Stomach (tissue), 8 donors: ENCODE measurements at regions not wholly inside any gene's neighbourhood (a gene's known extent, or its start where the extent isn't known, plus 50 kb on each side); places are given as distances from the start of the nearest gene placed in this dataset.
A peak's percentile ranks its signal among the peaks of the same experiment; 100 is the strongest.

Experiments
- DNase-seq, 2 donors: peaks; one replicate each; pipeline versions ENCODE4 v3.0.0 to v3.0.0-alpha.2; 2013 to 2019
- H3K27ac ChIP-seq, 5 donors: fragments of 200-600 bp in 4 of 5; sonication (generic) in 4 of 5; one replicate each; pipeline ENCODE4 v1.5.1; 2013 to 2019; ENCODE audit warnings: mild to moderate bottlenecking in 1 of 5, moderate library complexity in 1 of 5
- H3K27me3 ChIP-seq, 3 donors: fragments of 200-600 bp; sonication (generic); one replicate each; pipeline ENCODE4 v1.5.1; 2017 to 2019; ENCODE audit warnings: mixed run types in 1 of 3
- H3K36me3 ChIP-seq, 4 donors: fragments of 200-600 bp; sonication (generic); 1 replicate in 3 of 4; 2 replicates in 1 of 4; pipeline ENCODE4 v1.5.1; 2016 to 2019
- H3K4me1 ChIP-seq, 4 donors: fragments of 200-600 bp; sonication (generic); one replicate each; pipeline ENCODE4 v1.5.1; 2016 to 2019
- H3K4me3 ChIP-seq, 4 donors: fragments of 200-600 bp; sonication (generic) in 3 of 4; one replicate each; pipeline ENCODE4 v1.5.1; 2016 to 2019; ENCODE audit warnings: mild to moderate bottlenecking in 1 of 4
- H3K9me3 ChIP-seq, 4 donors: fragments of 200-600 bp; sonication (generic); one replicate each; pipeline ENCODE4 v1.5.1; 2016 to 2019
- CTCF ChIP-seq, 7 experiments: fragments of 450-650 bp in 4 of 7; fragments of 200-600 bp in 3 of 7; sonication (generic) in 3 of 7; IDR thresholded peaks; one replicate each; pipeline ENCODE4 v1.5.1; 2016 to 2019; ENCODE audit warnings: antibody characterized with exemption in 7 of 7, control low read depth in 2 of 7, mild to moderate bottlenecking in 1 of 7
- EP300 ChIP-seq: sonication (generic); formaldehyde crosslinking; IDR thresholded peaks from one replicate; pipeline ENCODE4 v1.6.1; 2017; ENCODE audit warnings: antibody characterized with exemption
- POLR2A ChIP-seq, 4 donors: fragments of 450-650 bp; IDR thresholded peaks; one replicate each; pipeline ENCODE4 v1.6.1; 2016; ENCODE audit warnings: antibody characterized with exemption in 4 of 4, control low read depth in 2 of 4, mild to moderate bottlenecking in 1 of 4, moderate library complexity in 1 of 4
- POLR2AphosphoS5 ChIP-seq, 3 donors: sonication (generic); formaldehyde crosslinking; IDR thresholded peaks; one replicate each; pipeline ENCODE4 v1.6.1; 2016; ENCODE audit warnings: antibody characterized with exemption in 3 of 3
- WGBS, 5 donors: extraction: QIAGEN DNeasy Blood & Tissue Kit in 3 of 5; methylation state at CpG; one replicate each; pipeline versions ENCODE4 v1.1.5 to v1.1.7; 2013 to 2018; 5-methylcytosine and 5-hydroxymethylcytosine counted together
- intact Hi-C: fragments of 100-400 bp; cut with DNase I; formaldehyde crosslinking; loops from one replicate; pipeline ENCODE4 v1.15.1; 2023; ENCODE audit warnings: low total_unique reads
- donor health status: healthy with polysubstance abuse.
- donor health status: Bipolar disorder and iron deficiency.
- donor health status: healthy.

- H3K27ac ChIP-seq, result no peak overlapping the region
These were observed 58.8 kb upstream of the LANCL2 start for GRCh38 chr7:55306331-55306730.

GRCh38 chr7:55307123-55307916 is 57.8 kb upstream of the LANCL2 start:
- Histone ChIP-seq H3K36me3 (no peaks in the 10 kb centered on the region), H3K9me3 (no peaks in the 10 kb centered on the region), H3K4me3 (no peak overlapping the region), H3K27me3 (peaks cover 0 to 2% (median 0%) of the 10 kb centered on the region in 3 donors), H3K27ac (no peak overlapping the region), H3K4me1 (no peaks in the 10 kb centered on the region)
- intact Hi-C loops, result no loop called here
- TF ChIP-seq POLR2A (IDR thresholded peaks at IDR 0.05) (no peak), POLR2AphosphoS5 (IDR thresholded peaks at IDR 0.05) (no peak), CTCF (IDR thresholded peaks at IDR 0.05) (no peak), EP300 (no peak)
- WGBS, 5 donors, result 80 to 85% (median 83%) methylated on average over 4 of the region's 4 CpGs
- DNase-seq, result no peak

More at GRCh38 chr7:55306331-55306730, 58.8 kb upstream of the LANCL2 start:
- no peaks in the 10 kb centered on the region for H3K36me3 ChIP-seq
- DNase-seq, result no peak
- TF ChIP-seq POLR2AphosphoS5 (IDR thresholded peaks at IDR 0.05), result no peak
- no peak for TF ChIP-seq EP300
- TF ChIP-seq CTCF (IDR thresholded peaks at IDR 0.05), result no peak
- TF ChIP-seq POLR2A (IDR thresholded peaks at IDR 0.05), result no peak
- H3K4me3 ChIP-seq, result no peak overlapping the region
- intact Hi-C loops, result no loop called here
- H3K27me3 ChIP-seq, result peaks cover 0 to 11% (median 0%) of the 10 kb centered on the region in 3 donors
- no peaks in the 10 kb centered on the region for H3K9me3 ChIP-seq
- WGBS, 5 donors, result 67 to 82% (median 76%) methylated on average over 3 of the region's 3 CpGs
- no peaks in the 10 kb centered on the region for H3K4me1 ChIP-seq

- no peak for TF ChIP-seq POLR2A (IDR thresholded peaks at IDR 0.05)
- no peak for TF ChIP-seq EP300
- TF ChIP-seq CTCF (IDR thresholded peaks at IDR 0.05), result no peak
- TF ChIP-seq POLR2AphosphoS5 (IDR thresholded peaks at IDR 0.05), result no peak
- no peak for DNase-seq
- intact Hi-C loops, result no loop called here
- Histone ChIP-seq H3K4me1 (no peaks in the 10 kb centered on the region), H3K27ac (no peak overlapping the region), H3K9me3 (no peaks in the 10 kb centered on the region), H3K36me3 (no peaks in the 10 kb centered on the region), H3K27me3 (no peaks in the 10 kb centered on the region), H3K4me3 (no peak overlapping the region)
- 71 to 82% (median 78%) methylated on average over 3 of the region's 3 CpGs for WGBS, 5 donors
These were observed 56.8 kb upstream of the LANCL2 start for GRCh38 chr7:55308186-55308929.

- intact Hi-C loops, result no loop called here
- H3K36me3 ChIP-seq, result no peaks in the 10 kb centered on the region
- peak in 1 of 2 donors; percentile 31 for DNase-seq
- no peak overlapping the region for H3K27ac ChIP-seq
- WGBS, 5 donors, result 76 to 89% (median 80%) methylated on average over 17 of the region's 17 CpGs
- TF ChIP-seq POLR2A (IDR thresholded peaks at IDR 0.05) (no peak), CTCF (IDR thresholded peaks at IDR 0.05) (no peak), EP300 (no peak), POLR2AphosphoS5 (IDR thresholded peaks at IDR 0.05) (no peak)
- H3K27me3 ChIP-seq, result no peaks in the 10 kb centered on the region
- no peaks in the 10 kb centered on the region for H3K9me3 ChIP-seq
- no peak overlapping the region for H3K4me3 ChIP-seq
- H3K4me1 ChIP-seq, result no peaks in the 10 kb centered on the region
These were observed 55.8 kb upstream of the LANCL2 start for GRCh38 chr7:55309040-55309991.
